AG04449 (cell line): ENCODE measurements at regions not wholly inside any gene's neighbourhood (a gene's known extent, or its start where the extent isn't known, plus 50 kb on each side); places are given as distances from the start of the nearest gene placed in this dataset.

Experiments used
- CTCF ChIA-PET: fragments of 350-600 bp; formaldehyde crosslinking; extraction: SDS; loops from one replicate; lab custom pipeline; 2021; ENCODE audit warnings: antibody characterized with exemption; lab: Yijun Ruan, JAX
- POLR2A ChIA-PET: fragments of 400-600, 350-600 bp; formaldehyde crosslinking; extraction: SDS; loops from one replicate; lab custom pipeline; 2020; ENCODE audit warnings: antibody characterized with exemption, inconsistent platforms; lab: Yijun Ruan, JAX
- DNase-seq: peaks from one replicate; pipeline ENCODE4 v3.0.0-alpha.2; 2010; ENCODE audit warnings: low read depth, low spot score
- H3K4me3 ChIP-seq: 2 replicates; pipeline ENCODE4 v1.5.1; 2011; ENCODE audit warnings: low read depth, mild to moderate bottlenecking, control low read depth, low read length
- CTCF ChIP-seq: IDR thresholded peaks from one replicate; pipeline ENCODE4 v1.5.1; 2011; ENCODE audit warnings: mild to moderate bottlenecking, moderate library complexity, low read length, control low read depth, inconsistent platforms; ENCODE audit not compliant: insufficient read depth; ENCODE audit errors: missing control alignments

GRCh38 chr17:51445946-51446345, 185.6 kb downstream of the UTP18 start:
- no peak for DNase-seq
- H3K4me3 ChIP-seq: no peak overlapping the region
- no peak for TF ChIP-seq CTCF
- ChIA-PET CTCF (no interaction called here), POLR2A (no interaction called here)

- H3K4me3 ChIP-seq: no peak overlapping the region
- DNase-seq: no peak
- TF ChIP-seq CTCF: no peak
- CTCF ChIA-PET: no interaction called here
- POLR2A ChIA-PET: no interaction called here
Observed at GRCh38 chr17:51454456-51454978, 194.2 kb downstream of the UTP18 start.

GRCh38 chr17:51455211-51455610, 194.9 kb downstream of the UTP18 start:
- POLR2A ChIA-PET: no interaction called here
- no peak overlapping the region for H3K4me3 ChIP-seq

GRCh38 chr17:51455931-51456330, 195.6 kb downstream of the UTP18 start:
- TF ChIP-seq CTCF: no peak
- ChIA-PET CTCF (no interaction called here), POLR2A (no interaction called here)
- H3K4me3 ChIP-seq: no peak overlapping the region
- DNase-seq: no peak

More at GRCh38 chr17:51455211-51455610, 194.9 kb downstream of the UTP18 start:
- CTCF ChIA-PET: no interaction called here
- DNase-seq: no peak
- no peak for TF ChIP-seq CTCF

- ChIA-PET POLR2A (no interaction called here), CTCF (no interaction called here)
- H3K4me3 ChIP-seq: no peak overlapping the region
- TF ChIP-seq CTCF: no peak
- no peak for DNase-seq
Observed at GRCh38 chr17:51456942-51457341, 196.6 kb downstream of the UTP18 start.

- TF ChIP-seq CTCF: peak; percentile 76
- no peak overlapping the region for H3K4me3 ChIP-seq
- ChIA-PET CTCF (interaction anchor here (0.6 to 1.2 kb wide), 7 partner anchors 12 to 163 kb away, joined by 3 to 7 read pairs (median 3); no protein-coding TSS in a partner anchor), POLR2A (no interaction called here)
- DNase-seq: no peak
Observed at GRCh38 chr17:51461578-51462004, 201.2 kb downstream of the UTP18 start.
